Heart left ventricle (tissue), 16 donors: ENCODE measurements at regions not wholly inside any gene's neighbourhood (a gene's known extent, or its start where the extent isn't known, plus 50 kb on each side); places are given as distances from the start of the nearest gene placed in this dataset.

Source experiments
- ATAC-seq, 4 donors: fragments of 200-7000 bp; cut with Tn5 transposase; one replicate each; pipeline ENCODE4 v1.9.1; 2020 to 2022; ENCODE audit warnings: moderate library complexity in 4 of 4, mild to moderate bottlenecking in 3 of 4, moderate number of reproducible peaks in 1 of 4
- DNase-seq, 5 donors: peaks; one replicate each; pipeline ENCODE4 v3.0.0-alpha.2; 2020
- H3K27ac ChIP-seq, 12 donors: fragments of 200-600 bp; sonication (generic) in 4 of 12; one replicate each; pipeline versions ENCODE4 v1.5.0 to v1.8.0; 2016 to 2022; ENCODE audit warnings: mild to moderate bottlenecking in 2 of 12
- H3K27me3 ChIP-seq, 9 donors: fragments of 200-600 bp; sonication (generic) in 2 of 9; one replicate each; pipeline versions ENCODE4 v1.5.1 to v1.8.0; 2016 to 2022; ENCODE audit warnings: mild to moderate bottlenecking in 3 of 9
- H3K36me3 ChIP-seq, 9 donors: fragments of 200-600 bp; sonication (generic) in 2 of 9; one replicate each; pipeline versions ENCODE4 v1.5.0 to v1.8.0; 2018 to 2022; ENCODE audit warnings: mild to moderate bottlenecking in 2 of 9
- H3K4me1 ChIP-seq, 12 donors: fragments of 200-600 bp; sonication (generic) in 4 of 12; one replicate each; pipeline versions ENCODE4 v1.5.0 to v1.8.0; 2016 to 2022; ENCODE audit warnings: mild to moderate bottlenecking in 3 of 12
- H3K4me3 ChIP-seq, 12 donors: fragments of 200-600 bp; sonication (generic) in 4 of 12; one replicate each; pipeline versions ENCODE4 v1.5.0 to v1.8.0; 2017 to 2022; ENCODE audit warnings: mild to moderate bottlenecking in 9 of 12, moderate library complexity in 4 of 12
- H3K9me3 ChIP-seq, 12 donors: fragments of 200-600 bp; sonication (generic) in 4 of 12; one replicate each; pipeline versions ENCODE4 v1.5.0 to v1.8.0; 2016 to 2022; ENCODE audit warnings: mild to moderate bottlenecking in 1 of 12
- CTCF ChIP-seq, 12 donors: fragments of 200-600 bp; sonication (generic) in 4 of 12; IDR thresholded peaks; one replicate each; pipeline versions ENCODE4 v1.5.0 to v1.8.0; 2018 to 2022; ENCODE audit warnings: antibody characterized with exemption in 12 of 12, mild to moderate bottlenecking in 5 of 12
- POLR2A ChIP-seq, 2 donors: fragments of 450-650 bp; IDR thresholded peaks; one replicate each; pipeline ENCODE4 v1.6.1; 2017; ENCODE audit warnings: antibody characterized with exemption in 2 of 2, mild to moderate bottlenecking in 2 of 2, moderate library complexity in 2 of 2
- WGBS, 4 donors: extraction: QIAGEN DNeasy Blood & Tissue Kit in 2 of 4; methylation state at CpG; one replicate each; pipeline versions ENCODE4 v1.1.5 to v1.1.7; 2013 to 2018; 5-methylcytosine and 5-hydroxymethylcytosine counted together
- intact Hi-C, 10 donors: fragments of 100-400 bp; cut with DNase I; formaldehyde crosslinking; loops; one replicate each; pipeline versions ENCODE4 v1.11.1 to v1.14.2; 2022
- donor health status: ischemic (EF 13 %, LVEDD 7.1; RV severe dilation, severe dysfunction).
- donor health status: healthy with polysubstance abuse.
- donor health status: DM: no; HTN: yes; CAD: no.
- donor health status: DM: no; HTN: no; CAD: no.
- donor health status: ischemic (EF 25% LVEDD 6.9; RV normal size, moderate dysfunction).
- donor health status: ischemic (EF 25% LVEDD 5.7; RV mildly dilated, moderate dysfunction).
- donor health status: healthy.
- donor health status: DM: yes; HTN: yes; CAD: no.
- donor health status: ischemic (EF 35%, LVEDD 5.7; RV mildly dilated, moderate dysfunction).
- donor health status: nonischemic (EF 11% LVEDD 7.7; RV severe dilation, severe dysfunction).
- donor health status: DM: yes; HTN: yes; CAD: no.
- donor health status: PGD.
- donor health status: ischemic (EF 29% LVEDD 5.4; RV normal size, mild dysfunction).
- donor health status: nonischemic (EF 23%, LVEDD 6.1; RV moderate dilation, normal function).

- TF ChIP-seq CTCF (IDR thresholded peaks at IDR 0.05) (no peak), POLR2A (IDR thresholded peaks at IDR 0.05) (no peak)
- Histone ChIP-seq H3K9me3 (peaks cover 0 to 5% (median 0%) of the 10 kb centered on the region in 12 donors), H3K27me3 (no peaks in the 10 kb centered on the region), H3K36me3 (no peaks in the 10 kb centered on the region), H3K4me1 (no peaks in the 10 kb centered on the region), H3K27ac (no peak overlapping the region), H3K4me3 (no peak overlapping the region)
- intact Hi-C loops, result no loop called here
- DNase-seq, result no peak
- ATAC-seq, result no peak
- 88 to 90% (median 89%) methylated on average over 8 of the region's 8 CpGs for WGBS, 4 donors
Observed at GRCh38 chr1:102655034-102655433, 453.3 kb downstream of the COL11A1 start.

GRCh38 chr1:102640872-102641271 lies 467.4 kb downstream of the COL11A1 start:
- H3K27ac ChIP-seq, result no peak overlapping the region
- TF ChIP-seq CTCF (IDR thresholded peaks at IDR 0.05) (no peak), POLR2A (IDR thresholded peaks at IDR 0.05) (no peak)

GRCh38 chr1:102640312-102640711 lies 468.0 kb downstream of the COL11A1 start:
- no peak for TF ChIP-seq POLR2A (IDR thresholded peaks at IDR 0.05)
- H3K27ac ChIP-seq, result no peak overlapping the region
- no peaks in the 10 kb centered on the region for H3K36me3 ChIP-seq
- H3K4me3 ChIP-seq, result no peak overlapping the region
- no peaks in the 10 kb centered on the region for H3K27me3 ChIP-seq
- 77 to 93% (median 83%) methylated on average over 1 of the region's 1 CpG for WGBS, 4 donors
- H3K4me1 ChIP-seq, result no peaks in the 10 kb centered on the region
- DNase-seq (no peak), ATAC-seq (no peak)
- no peaks in the 10 kb centered on the region for H3K9me3 ChIP-seq
- intact Hi-C loops, result no loop called here

More at GRCh38 chr1:102640872-102641271, 467.4 kb downstream of the COL11A1 start:
- Histone ChIP-seq H3K27me3 (no peaks in the 10 kb centered on the region), H3K9me3 (no peaks in the 10 kb centered on the region), H3K4me1 (no peaks in the 10 kb centered on the region), H3K4me3 (no peak overlapping the region), H3K36me3 (no peaks in the 10 kb centered on the region)
- intact Hi-C loops, result no loop called here
- ATAC-seq (no peak), DNase-seq (no peak)
- WGBS, 4 donors, result 58 to 76% (median 70%) methylated on average over 1 of the region's 1 CpG

GRCh38 chr1:102631691-102632090 lies 476.6 kb downstream of the COL11A1 start:
- Histone ChIP-seq H3K27me3 (no peaks in the 10 kb centered on the region), H3K4me1 (no peaks in the 10 kb centered on the region), H3K36me3 (no peaks in the 10 kb centered on the region), H3K27ac (no peak overlapping the region), H3K4me3 (no peak overlapping the region), H3K9me3 (no peaks in the 10 kb centered on the region)
- intact Hi-C loops, result no loop called here
- WGBS, 4 donors, result 62 to 72% (median 68%) methylated on average over 3 of the region's 3 CpGs
- TF ChIP-seq CTCF (IDR thresholded peaks at IDR 0.05) (no peak), POLR2A (IDR thresholded peaks at IDR 0.05) (no peak)
- no peak for ATAC-seq
- DNase-seq, result no peak

GRCh38 chr1:102630041-102630440 lies 478.3 kb downstream of the COL11A1 start:
- no peak overlapping the region for H3K27ac ChIP-seq
- H3K4me1 ChIP-seq, result no peaks in the 10 kb centered on the region
- H3K4me3 ChIP-seq, result no peak overlapping the region
- intact Hi-C loops, result no loop called here
- TF ChIP-seq CTCF (IDR thresholded peaks at IDR 0.05) (no peak), POLR2A (IDR thresholded peaks at IDR 0.05) (no peak)
- no peaks in the 10 kb centered on the region for H3K36me3 ChIP-seq
- ATAC-seq (no peak), DNase-seq (no peak)
- H3K27me3 ChIP-seq, result no peaks in the 10 kb centered on the region
- peaks cover 0 to 1% (median 0%) of the 10 kb centered on the region in 12 donors for H3K9me3 ChIP-seq
- WGBS, 4 donors, result 76 to 93% (median 85%) methylated on average over 1 of the region's 1 CpG
